ENCODE measurements at regions not wholly inside any gene's neighbourhood (a gene's known extent, or its start where the extent isn't known, plus 50 kb on each side); places are given as distances from the start of the nearest gene placed in this dataset.
"Not testable (repeated sequence)": the region's sequence is repeated elsewhere in the genome, so short reads cannot be mapped to it uniquely, and the experiment has no call there.

DNA sequence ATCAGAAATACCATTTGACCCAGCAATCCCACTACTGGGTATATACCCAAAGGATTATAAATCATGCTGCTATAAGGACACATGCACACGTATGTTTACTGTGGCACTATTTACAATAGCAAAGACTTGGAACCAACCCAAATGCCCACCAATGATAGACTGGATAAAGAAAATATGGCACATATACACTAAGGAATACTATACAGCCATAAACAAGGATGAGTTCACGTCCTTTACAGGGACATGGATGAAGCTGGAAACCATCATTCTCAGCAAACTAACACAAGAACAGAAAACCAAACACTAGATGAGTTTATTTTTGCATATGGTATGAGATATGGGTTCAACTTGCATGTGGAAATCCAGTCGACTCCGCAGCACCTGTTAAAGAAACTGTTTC, 168.8 kb upstream of the FGF13 start:
- TF ChIP-seq, protein P1, sequence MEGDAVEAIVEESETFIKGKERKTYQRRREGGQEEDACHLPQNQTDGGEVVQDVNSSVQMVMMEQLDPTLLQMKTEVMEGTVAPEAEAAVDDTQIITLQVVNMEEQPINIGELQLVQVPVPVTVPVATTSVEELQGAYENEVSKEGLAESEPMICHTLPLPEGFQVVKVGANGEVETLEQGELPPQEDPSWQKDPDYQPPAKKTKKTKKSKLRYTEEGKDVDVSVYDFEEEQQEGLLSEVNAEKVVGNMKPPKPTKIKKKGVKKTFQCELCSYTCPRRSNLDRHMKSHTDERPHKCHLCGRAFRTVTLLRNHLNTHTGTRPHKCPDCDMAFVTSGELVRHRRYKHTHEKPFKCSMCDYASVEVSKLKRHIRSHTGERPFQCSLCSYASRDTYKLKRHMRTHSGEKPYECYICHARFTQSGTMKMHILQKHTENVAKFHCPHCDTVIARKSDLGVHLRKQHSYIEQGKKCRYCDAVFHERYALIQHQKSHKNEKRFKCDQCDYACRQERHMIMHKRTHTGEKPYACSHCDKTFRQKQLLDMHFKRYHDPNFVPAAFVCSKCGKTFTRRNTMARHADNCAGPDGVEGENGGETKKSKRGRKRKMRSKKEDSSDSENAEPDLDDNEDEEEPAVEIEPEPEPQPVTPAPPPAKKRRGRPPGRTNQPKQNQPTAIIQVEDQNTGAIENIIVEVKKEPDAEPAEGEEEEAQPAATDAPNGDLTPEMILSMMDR (IDR thresholded peaks at IDR 0.05; ENCODE audit: poor library complexity): not testable (repeated sequence)
- not testable (repeated sequence) for TF ChIP-seq EZH2phosphoT487 (IDR thresholded peaks at IDR 0.05; ENCODE audit: low read depth, severe bottlenecking, unreplicated experiment); EZH2 (IDR thresholded peaks at IDR 0.05; ENCODE audit: borderline replicate concordance)
